ENCODE measurements at regions not wholly inside any gene's neighbourhood (a gene's known extent, or its start where the extent isn't known, plus 50 kb on each side); places are given as distances from the start of the nearest gene placed in this dataset.
A peak's percentile ranks its signal among the peaks of the same experiment; 100 is the strongest.

DNA sequence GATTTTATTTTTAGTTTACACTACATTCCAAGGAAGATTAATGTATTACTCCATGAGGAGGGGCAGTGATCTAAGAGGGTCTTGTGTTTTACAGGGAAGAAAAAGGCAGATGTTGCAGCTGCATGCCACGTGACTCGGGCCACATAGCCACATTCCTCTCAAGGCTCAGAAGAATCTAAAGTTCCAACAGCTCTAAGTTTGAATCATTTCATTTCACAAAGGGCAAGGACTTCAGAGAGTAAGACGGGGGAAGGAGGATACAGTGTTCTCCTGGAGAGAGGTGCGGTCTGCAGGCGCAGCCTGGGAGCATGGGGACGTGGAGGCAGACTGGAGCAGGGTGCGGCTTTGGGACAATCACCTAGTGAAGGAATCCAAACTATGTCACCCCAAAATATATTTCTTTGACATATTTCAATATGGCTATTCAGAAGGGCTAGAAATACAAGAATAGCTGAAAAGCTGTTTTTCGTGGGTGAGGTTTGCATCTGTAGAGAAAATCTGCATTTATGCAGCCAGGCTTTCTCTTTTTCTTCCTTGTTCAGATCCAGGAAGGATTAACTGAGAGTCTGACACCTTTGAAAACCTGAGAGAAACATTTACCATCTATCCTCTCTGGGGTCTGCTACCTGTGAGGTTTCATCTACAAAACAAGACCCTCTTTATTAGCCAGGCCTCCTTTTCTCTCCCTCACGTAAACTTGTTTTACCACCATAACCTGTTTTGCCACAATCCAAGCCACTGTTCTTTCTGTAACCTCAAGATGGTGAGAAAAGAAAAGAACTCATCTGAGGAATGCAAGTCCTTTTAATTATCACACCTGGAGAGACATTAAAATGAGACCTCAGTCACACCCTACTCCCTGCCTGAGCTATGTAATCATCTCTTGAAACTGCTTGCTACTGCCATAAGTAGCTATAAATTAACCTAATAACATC, 165.1 kb upstream of the NDUFV2 start:
- no peak for TF ChIP-seq GATA3 (IDR thresholded peaks at IDR 0.05; ENCODE audit: low read depth, low read length)
- no peak for TF ChIP-seq GATA2 (IDR thresholded peaks at IDR 0.05; ENCODE audit: low read depth, low read length)

DNA sequence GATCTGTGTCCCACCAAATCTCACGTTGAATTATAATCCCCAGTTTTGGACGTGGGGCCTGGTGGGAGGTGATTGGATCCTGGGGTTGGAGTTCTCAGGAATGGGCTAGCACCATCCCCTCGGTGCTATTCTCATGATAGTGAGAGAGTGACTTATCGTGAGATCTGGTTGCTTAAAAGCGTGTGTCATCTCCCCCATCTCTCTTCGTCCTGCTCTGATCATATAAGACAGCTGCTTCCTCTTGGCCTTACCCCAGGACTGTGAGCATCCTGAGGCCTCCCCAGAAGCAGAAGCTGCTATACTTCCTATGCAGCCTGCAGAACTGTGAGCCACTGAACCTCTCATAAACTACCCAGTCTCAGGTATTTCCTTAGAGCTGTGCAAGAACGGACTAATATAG, 163.7 kb upstream of the NDUFV2 start:
- no peak for TF ChIP-seq GATA3 (IDR thresholded peaks at IDR 0.05; ENCODE audit: low read depth, low read length)
- TF ChIP-seq GATA2 (IDR thresholded peaks at IDR 0.05; ENCODE audit: low read depth, low read length) = no peak

DNA sequence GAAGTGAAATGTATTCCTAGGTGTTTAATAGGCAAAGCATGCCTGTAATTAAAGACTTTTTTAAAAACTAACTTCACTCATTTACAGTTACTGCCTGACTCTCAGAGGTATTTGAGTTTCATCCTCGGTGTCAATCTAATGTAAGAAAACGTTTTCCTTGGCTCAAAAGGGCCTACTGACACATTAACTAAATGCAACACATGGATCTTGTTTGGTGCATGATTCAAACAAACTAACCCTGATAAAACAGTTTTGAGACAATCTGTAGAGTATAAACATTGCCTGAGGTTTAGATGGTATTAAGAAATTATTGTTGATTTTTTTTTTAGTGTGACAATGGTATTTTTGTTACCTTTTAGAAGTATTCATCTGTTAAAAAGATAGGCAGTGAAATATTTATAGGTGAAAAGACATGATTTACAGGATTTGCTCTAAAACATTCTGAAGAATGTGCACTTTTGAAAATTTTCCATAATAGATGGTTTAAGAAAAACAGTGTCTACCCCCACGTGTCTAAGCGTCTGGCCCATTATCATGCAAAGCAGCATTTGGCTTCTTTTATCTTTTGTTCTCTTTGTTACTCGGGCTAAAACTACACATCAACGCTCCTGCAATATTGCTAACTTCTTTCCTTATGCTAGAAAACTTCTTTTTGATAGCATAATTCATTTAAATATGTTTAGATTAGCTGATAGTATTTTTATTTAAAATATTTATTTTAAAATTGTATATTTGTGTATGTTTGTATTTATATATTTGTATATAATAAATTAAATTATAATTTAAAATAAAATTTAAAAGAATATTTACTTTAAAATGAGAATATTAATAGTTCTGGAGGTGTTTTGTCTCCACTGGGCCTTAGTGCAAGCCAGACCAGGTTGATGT, 160.2 kb upstream of the NDUFV2 start:
- TF ChIP-seq GATA2 (IDR thresholded peaks at IDR 0.05; ENCODE audit: low read depth, low read length) (no peak), GATA3 (IDR thresholded peaks at IDR 0.05; ENCODE audit: low read depth, low read length) (no peak)

DNA sequence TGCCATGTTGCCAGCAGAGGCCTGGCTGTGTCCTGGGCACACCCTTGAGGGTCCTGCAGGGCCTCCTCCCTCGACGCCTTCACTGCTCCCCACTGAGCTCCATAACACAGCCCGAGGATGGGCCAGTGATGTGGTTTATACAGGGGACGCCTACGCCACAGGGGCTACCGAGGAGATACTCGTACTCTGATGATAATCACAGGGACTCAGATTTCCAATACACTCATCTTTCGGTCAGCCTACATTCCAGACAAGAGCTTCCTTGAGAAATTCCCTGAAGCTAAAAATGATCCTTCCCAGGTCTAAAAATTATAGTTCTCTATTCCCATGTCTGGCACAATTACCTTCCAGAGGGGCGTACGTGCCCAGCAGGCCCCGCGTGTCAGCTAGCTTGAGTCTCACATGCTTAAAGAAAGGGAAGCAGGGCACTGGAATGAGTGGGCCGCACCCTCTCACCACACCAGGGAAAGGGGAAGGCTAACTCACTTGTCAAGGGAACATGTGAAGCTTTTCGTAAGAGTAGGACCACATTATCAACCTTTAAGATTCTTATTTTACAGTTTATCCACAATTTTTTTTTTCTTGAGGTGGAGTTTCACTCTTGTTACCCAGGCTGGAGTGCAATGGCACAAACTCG, 159.5 kb upstream of the NDUFV2 start:
- TF ChIP-seq GATA3 (IDR thresholded peaks at IDR 0.05; ENCODE audit: low read depth, low read length) (no peak), GATA2 (IDR thresholded peaks at IDR 0.05; ENCODE audit: low read depth, low read length) (no peak)

DNA sequence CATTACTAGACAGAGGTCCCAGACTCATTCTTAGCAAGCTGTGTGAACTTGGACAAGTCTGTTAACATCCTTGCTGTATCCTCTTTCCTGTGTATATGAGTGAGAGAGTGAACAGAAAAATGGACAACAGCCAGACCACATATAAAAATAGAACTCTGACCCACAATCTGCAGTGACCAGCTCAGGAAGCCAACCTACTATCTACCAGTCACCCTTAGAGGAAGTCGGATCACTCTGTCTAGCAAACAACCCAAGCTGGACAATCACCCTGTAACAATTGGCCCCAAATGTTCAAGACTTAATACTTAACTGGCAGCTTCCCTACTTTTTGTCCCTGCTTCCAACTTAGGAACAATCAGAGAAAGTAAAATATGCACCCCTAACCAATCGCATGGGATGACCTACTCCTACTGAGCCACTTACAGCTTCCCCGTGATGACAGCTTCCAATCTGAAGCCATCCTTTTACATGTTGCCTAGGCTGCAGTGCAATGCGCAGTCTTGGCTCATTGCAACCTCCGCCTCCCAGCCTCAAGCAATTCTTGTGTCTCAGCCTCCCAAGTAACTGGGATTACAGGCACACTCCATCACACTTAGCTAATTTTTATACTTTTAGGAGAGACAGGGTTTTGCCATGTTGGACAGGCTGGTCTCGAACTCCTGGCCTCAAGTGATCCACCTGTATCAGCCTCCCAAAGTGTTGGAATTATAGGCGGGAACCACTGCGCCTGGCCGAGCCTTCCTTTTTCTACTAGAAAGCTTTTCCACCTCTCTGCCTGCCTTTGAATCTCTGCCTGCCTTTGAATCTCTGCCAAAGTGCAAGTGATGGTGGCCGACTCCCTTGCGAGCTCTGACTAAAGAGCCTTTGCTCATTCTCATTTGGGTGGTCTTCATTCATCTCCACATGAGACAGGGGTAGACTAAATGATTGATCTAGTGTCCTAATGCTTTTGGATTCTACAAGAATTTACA, 158.3 kb upstream of the NDUFV2 start:
- TF ChIP-seq GATA3 (IDR thresholded peaks at IDR 0.05; ENCODE audit: low read depth, low read length) = no peak
- TF ChIP-seq GATA2 (IDR thresholded peaks at IDR 0.05; ENCODE audit: low read depth, low read length) = no peak

DNA sequence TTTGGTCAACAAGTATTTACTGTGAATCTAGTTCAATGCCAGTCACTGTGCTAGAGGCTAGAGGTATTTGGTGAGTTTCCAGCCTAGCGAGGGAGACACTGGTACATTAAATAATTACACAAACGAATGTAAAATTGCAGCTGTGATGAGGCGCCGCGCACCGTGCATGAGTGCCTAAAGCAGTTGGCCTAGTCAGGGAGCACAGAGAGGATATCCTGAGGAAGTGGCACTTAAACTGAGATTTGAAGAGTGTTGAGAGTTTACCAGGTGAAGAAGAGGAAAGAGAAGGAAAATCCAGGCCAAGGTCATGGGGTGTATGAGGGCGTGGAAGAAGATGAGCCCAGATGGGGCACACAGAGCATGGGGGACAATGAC, 157.6 kb upstream of the NDUFV2 start:
- TF ChIP-seq GATA3 (IDR thresholded peaks at IDR 0.05; ENCODE audit: low read depth, low read length) = no peak
- TF ChIP-seq GATA2 (IDR thresholded peaks at IDR 0.05; ENCODE audit: low read depth, low read length) = no peak

DNA sequence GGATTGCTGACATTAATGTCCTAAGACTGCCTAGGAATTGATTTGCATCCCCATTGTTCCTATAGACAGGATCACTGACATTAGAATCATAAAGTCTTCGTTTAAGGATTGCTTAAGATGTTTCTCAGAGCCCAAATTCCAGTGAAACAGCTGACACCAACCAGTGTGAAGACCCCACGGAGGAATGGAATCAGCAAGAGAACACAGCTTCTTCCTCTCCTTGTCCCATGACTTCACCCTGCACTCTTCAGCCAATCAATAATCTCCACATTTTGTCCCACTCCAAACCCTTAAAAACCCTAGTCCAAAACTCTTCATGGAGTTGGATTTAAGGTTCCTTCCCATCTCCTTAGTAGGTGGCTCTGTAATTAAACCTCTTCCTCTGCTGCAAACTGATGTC, 157.0 kb upstream of the NDUFV2 start:
- TF ChIP-seq GATA2 (IDR thresholded peaks at IDR 0.05; ENCODE audit: low read depth, low read length) = no peak
- no peak for TF ChIP-seq GATA3 (IDR thresholded peaks at IDR 0.05; ENCODE audit: low read depth, low read length)

DNA sequence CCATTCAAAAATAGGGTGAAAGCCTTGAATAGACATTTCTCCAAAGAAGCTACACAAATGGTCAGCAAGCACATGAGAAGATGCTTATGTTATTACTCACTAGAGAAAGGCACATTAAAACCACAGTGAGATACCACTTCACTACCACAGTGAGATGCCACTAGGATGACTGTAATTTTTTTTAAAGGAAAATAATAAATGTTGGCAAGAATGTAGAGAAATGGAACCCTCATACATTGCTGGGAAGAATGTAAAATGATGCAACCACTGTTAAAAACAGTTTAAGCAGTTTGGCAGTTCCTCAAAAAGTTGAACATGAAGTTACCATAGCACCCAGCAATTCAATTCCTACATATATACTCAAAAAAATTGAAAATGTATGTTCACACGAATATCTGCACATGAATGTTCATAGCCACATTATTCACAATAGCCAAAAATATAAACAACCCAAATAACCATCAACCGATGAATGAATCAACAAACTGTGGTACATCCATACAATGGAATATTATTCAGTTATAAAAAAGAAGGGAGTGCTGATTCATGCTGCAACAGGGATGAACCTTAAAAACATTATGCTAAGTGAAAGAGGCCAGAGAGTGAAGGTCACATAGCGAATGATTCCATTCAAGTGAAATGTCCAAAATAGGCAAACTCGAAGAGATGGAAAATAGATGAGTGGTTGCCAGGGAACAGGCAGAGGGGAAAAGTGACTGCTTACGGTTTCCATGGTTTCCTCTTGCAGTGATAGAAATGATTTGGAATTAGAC, 156.2 kb upstream of the NDUFV2 start:
- TF ChIP-seq GATA3 (IDR thresholded peaks at IDR 0.05; ENCODE audit: low read depth, low read length) (no peak), GATA2 (IDR thresholded peaks at IDR 0.05; ENCODE audit: low read depth, low read length) (no peak)

DNA sequence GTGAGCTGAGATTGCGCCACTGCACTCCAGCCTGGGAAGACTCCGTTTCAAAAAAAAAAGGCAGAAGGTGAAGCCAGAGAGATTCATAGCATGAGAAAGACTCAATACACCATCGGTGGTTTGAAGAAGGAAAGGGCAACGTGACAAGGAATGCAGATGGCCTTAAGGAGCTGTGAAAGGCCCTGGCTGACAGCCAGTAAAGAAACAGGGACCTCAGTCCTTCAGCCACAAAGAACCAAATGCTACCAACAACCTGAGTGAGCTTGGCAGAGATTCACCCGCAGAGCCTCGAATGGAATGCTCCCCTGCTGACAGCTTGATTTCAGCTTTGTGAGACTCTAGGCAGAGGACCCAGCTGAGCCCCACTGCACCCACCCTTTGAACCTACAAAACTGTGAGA, 154.9 kb upstream of the NDUFV2 start:
- TF ChIP-seq GATA3 (IDR thresholded peaks at IDR 0.05; ENCODE audit: low read depth, low read length) = no peak
- TF ChIP-seq GATA2 (IDR thresholded peaks at IDR 0.05; ENCODE audit: low read depth, low read length) = no peak

DNA sequence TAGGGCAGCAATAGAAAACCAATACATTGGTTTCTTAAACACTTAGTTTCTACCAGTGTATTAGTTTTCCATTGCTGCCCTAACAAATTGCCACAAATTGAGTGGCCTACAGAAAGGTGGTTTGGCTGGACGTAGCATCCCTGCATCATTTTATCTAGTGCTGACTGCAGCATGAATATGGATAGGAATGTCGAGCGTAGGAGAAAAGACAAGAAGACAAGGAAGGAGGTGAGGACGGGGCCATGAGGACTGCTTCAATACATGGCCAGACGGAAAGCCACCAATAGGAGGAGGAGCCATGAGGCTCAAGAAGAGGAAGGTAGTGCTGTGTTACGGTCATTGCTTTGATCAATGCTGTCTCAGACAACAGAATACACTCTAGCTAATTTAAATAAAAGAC, 154.5 kb upstream of the NDUFV2 start:
- no peak for TF ChIP-seq GATA3 (IDR thresholded peaks at IDR 0.05; ENCODE audit: low read depth, low read length)
- TF ChIP-seq GATA2 (IDR thresholded peaks at IDR 0.05; ENCODE audit: low read depth, low read length) = no peak

DNA sequence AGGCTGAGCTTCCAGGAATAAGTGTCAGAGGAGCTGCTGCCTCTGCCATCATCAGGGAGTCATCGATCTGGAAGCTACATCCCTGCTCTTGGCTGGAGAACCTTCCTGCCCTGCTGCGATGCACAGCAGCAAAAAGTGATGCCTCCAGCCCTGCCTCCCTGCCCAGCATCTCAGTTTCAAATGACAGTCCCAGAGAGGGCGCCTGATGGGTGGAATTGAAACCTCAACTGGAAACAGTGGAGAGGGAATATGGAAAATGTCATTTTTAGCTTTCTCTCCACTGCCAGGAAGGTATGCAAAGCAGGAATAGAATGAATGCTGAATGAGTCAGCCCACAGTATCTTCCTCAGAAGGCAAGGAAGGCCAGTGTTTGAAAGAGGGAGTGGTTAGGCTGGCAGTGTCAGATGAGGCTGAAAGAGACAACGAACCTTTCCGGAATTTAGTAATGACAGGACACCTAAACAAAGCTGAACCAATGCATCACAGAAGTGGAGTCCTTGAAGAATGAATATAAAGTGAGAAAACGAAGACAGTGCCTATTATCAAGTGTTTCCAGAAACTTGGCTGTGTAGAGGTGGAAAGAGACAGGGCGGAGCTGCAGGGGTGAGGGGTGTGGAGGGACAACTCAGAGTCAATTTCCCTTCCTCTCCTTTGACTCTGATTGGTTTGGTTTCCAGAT, 153.9 kb upstream of the NDUFV2 start:
- TF ChIP-seq GATA2 (IDR thresholded peaks at IDR 0.05; ENCODE audit: low read depth, low read length) (no peak), GATA3 (IDR thresholded peaks at IDR 0.05; ENCODE audit: low read depth, low read length) (no peak)

DNA sequence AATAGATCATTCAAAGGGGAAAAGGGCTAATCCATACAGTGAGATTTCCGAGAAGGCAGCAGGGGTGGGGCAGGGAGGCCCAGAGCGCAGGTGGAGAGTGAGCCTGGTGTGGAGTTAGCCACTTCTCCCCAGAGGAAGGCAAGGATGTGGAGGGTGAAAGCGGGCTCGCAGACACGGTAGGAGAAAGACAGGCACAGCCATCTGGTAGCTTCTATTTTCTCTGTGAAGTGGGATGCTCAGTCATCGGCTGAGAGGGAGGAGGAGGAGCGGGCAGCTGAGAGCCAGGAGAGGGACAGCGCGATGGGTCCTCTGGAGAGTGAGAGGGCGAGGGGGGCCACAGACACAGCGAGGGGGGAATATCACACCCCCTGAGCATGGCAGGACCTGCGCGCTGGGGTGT, 153.3 kb upstream of the NDUFV2 start:
- TF ChIP-seq GATA2 (IDR thresholded peaks at IDR 0.05; ENCODE audit: low read depth, low read length) = peak; percentile 60
- TF ChIP-seq GATA3 (IDR thresholded peaks at IDR 0.05; ENCODE audit: low read depth, low read length) = no peak
